SK-N-SH treated with all-trans-retinoic acid at 6 μM for 48 hours (cell line): ENCODE measurements at regions not wholly inside any gene's neighbourhood (a gene's known extent, or its start where the extent isn't known, plus 50 kb on each side); places are given as distances from the start of the nearest gene placed in this dataset.

ENCODE experiments used
- ATAC-seq: fragments of 200-7000 bp; cut with Tn5 transposase; 3 replicates; pipeline ENCODE4 v1.9.1; 2020; ENCODE audit warnings: mild to moderate bottlenecking, moderate library complexity
- ARNTL ChIP-seq: fragments of 450-650 bp; formaldehyde crosslinking; IDR thresholded peaks from 2 replicates; pipeline ENCODE4 v1.5.0; 2020; ENCODE audit warnings: low read depth, mild to moderate bottlenecking, moderate library complexity, borderline replicate concordance
- BACH2 ChIP-seq: fragments of 250-450 bp; sonication (Bioruptor Pico); IDR thresholded peaks from 2 replicates; pipeline ENCODE4 v1.9.0; 2021; ENCODE audit warnings: mild to moderate bottlenecking, borderline replicate concordance
- CSDC2 ChIP-seq: fragments of 250-450 bp; sonication (Bioruptor Pico); IDR thresholded peaks from 2 replicates; pipeline ENCODE4 v1.5.0; 2020; ENCODE audit warnings: mild to moderate bottlenecking, moderate library complexity
- ESRRG ChIP-seq: fragments of 250-450 bp; sonication (Bioruptor Pico); IDR thresholded peaks from 2 replicates; pipeline ENCODE4 v1.6.1; 2021; ENCODE audit warnings: mild to moderate bottlenecking
- GLIS3 ChIP-seq: fragments of 250-450 bp; sonication (Bioruptor Pico); IDR thresholded peaks from 2 replicates; pipeline ENCODE4 v1.5.0; 2020; ENCODE audit warnings: mild to moderate bottlenecking, moderate library complexity
- ISL1 ChIP-seq: fragments of 250-450 bp; sonication (Bioruptor Pico); IDR thresholded peaks from 2 replicates; pipeline ENCODE4 v2.1.2; 2022; ENCODE audit warnings: mild to moderate bottlenecking, moderate library complexity
- OSR1 ChIP-seq: fragments of 250-450 bp; sonication (Bioruptor Pico); IDR thresholded peaks from 2 replicates; pipeline ENCODE4 v1.8.0; 2022; ENCODE audit warnings: moderate library complexity, mild to moderate bottlenecking, inconsistent platforms
- POU6F1 ChIP-seq: fragments of 250-450 bp; sonication (Bioruptor Pico); IDR thresholded peaks from 2 replicates; pipeline ENCODE4 v1.8.0; 2021; ENCODE audit warnings: low read depth, mild to moderate bottlenecking, moderate library complexity, borderline replicate concordance
- PPARA ChIP-seq: fragments of 250-450 bp; sonication (Bioruptor Pico); IDR thresholded peaks from 2 replicates; pipeline ENCODE4 v1.5.0; 2020; ENCODE audit warnings: mild to moderate bottlenecking, borderline replicate concordance
- RARB ChIP-seq: fragments of 250-450 bp; sonication (Bioruptor Pico); IDR thresholded peaks from 2 replicates; pipeline ENCODE4 v1.8.0; 2021; ENCODE audit warnings: mild to moderate bottlenecking, moderate library complexity
- SNAI2 ChIP-seq: fragments of 250-450 bp; sonication (Bioruptor Pico); IDR thresholded peaks from 2 replicates; pipeline ENCODE4 v1.5.0; 2020; ENCODE audit warnings: mild to moderate bottlenecking, moderate library complexity
- TOX ChIP-seq: fragments of 250-450 bp; sonication (Bioruptor Pico); IDR thresholded peaks from 2 replicates; pipeline ENCODE4 v1.8.0; 2021; ENCODE audit warnings: mild to moderate bottlenecking, moderate library complexity, borderline replicate concordance
- ZC3H10 ChIP-seq: fragments of 250-450 bp; sonication (Bioruptor Pico); IDR thresholded peaks from 2 replicates; pipeline ENCODE4 v1.5.1; 2021; ENCODE audit warnings: mild to moderate bottlenecking, moderate library complexity
- ZFP30 ChIP-seq: fragments of 450-650 bp; formaldehyde crosslinking; IDR thresholded peaks from 2 replicates; pipeline ENCODE4 v1.5.0; 2022; ENCODE audit warnings: mild to moderate bottlenecking, moderate library complexity
- ZNF565 ChIP-seq: fragments of 450-650 bp; formaldehyde crosslinking; conservative IDR thresholded peaks from 2 replicates; pipeline ENCODE4 v1.5.0; 2020; ENCODE audit warnings: low read depth, mild to moderate bottlenecking, moderate library complexity
- ZNF70 ChIP-seq: fragments of 450-650 bp; formaldehyde crosslinking; IDR thresholded peaks from 2 replicates; pipeline ENCODE4 v1.5.0; 2020; ENCODE audit warnings: mild to moderate bottlenecking, moderate library complexity
- ZNF8 ChIP-seq: fragments of 450-650 bp; formaldehyde crosslinking; IDR thresholded peaks from 2 replicates; pipeline ENCODE4 v1.5.0; 2020; ENCODE audit warnings: mild to moderate bottlenecking, moderate library complexity
- TF ChIP-seq, protein P1 (sequence below): fragments of 250-450 bp; sonication (Bioruptor Pico); IDR thresholded peaks from 2 replicates; pipeline ENCODE4 v1.5.0; 2020; ENCODE audit warnings: mild to moderate bottlenecking, moderate library complexity
- TF ChIP-seq, protein P2 (sequence below): fragments of 250-450 bp; sonication (Bioruptor Pico); IDR thresholded peaks from 2 replicates; pipeline ENCODE4 v1.5.1; 2021; ENCODE audit warnings: mild to moderate bottlenecking, moderate library complexity
- TF ChIP-seq, protein P3 (sequence below): fragments of 250-450 bp; sonication (Bioruptor Pico); IDR thresholded peaks from 2 replicates; pipeline ENCODE4 v1.8.0; 2020; ENCODE audit warnings: mild to moderate bottlenecking, moderate library complexity, borderline replicate concordance

- TF ChIP-seq, protein P1, sequence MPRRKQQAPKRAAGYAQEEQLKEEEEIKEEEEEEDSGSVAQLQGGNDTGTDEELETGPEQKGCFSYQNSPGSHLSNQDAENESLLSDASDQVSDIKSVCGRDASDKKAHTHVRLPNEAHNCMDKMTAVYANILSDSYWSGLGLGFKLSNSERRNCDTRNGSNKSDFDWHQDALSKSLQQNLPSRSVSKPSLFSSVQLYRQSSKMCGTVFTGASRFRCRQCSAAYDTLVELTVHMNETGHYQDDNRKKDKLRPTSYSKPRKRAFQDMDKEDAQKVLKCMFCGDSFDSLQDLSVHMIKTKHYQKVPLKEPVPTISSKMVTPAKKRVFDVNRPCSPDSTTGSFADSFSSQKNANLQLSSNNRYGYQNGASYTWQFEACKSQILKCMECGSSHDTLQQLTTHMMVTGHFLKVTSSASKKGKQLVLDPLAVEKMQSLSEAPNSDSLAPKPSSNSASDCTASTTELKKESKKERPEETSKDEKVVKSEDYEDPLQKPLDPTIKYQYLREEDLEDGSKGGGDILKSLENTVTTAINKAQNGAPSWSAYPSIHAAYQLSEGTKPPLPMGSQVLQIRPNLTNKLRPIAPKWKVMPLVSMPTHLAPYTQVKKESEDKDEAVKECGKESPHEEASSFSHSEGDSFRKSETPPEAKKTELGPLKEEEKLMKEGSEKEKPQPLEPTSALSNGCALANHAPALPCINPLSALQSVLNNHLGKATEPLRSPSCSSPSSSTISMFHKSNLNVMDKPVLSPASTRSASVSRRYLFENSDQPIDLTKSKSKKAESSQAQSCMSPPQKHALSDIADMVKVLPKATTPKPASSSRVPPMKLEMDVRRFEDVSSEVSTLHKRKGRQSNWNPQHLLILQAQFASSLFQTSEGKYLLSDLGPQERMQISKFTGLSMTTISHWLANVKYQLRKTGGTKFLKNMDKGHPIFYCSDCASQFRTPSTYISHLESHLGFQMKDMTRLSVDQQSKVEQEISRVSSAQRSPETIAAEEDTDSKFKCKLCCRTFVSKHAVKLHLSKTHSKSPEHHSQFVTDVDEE (CRISPR knock-in tag), result no peak
- TF ChIP-seq POU6F1 (CRISPR knock-in tag) (no peak), ZC3H10 (CRISPR knock-in tag) (no peak), CSDC2 (no peak), PPARA (no peak)
Measured at GRCh38 chr13:39864221-39864620, 208.8 kb downstream of the COG6 start (continued).

DNA sequence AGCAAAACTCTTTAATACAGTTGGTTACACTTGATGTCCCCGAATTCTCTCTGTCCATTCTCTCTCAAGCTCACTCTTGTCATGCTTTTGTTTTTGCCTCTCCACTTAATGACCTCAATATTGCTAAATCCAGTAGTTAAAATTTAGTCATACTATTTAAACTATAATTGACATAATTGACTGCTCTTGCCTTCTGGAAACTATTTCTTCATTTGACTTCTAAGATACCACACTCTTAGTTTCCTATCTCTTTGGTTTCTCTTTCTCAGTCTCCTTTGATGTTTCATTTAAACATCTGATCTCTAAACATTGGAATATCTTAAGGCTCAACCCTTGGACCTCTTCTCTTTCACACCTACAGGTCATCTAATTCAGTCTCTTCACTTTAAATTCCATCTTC, 211.3 kb downstream of the COG6 start:
- no peak for TF ChIP-seq ARNTL
- no peak for TF ChIP-seq SNAI2 (CRISPR knock-in tag)
- no peak for TF ChIP-seq BACH2 (CRISPR knock-in tag)
- no peak for TF ChIP-seq ZC3H10 (CRISPR knock-in tag)
- TF ChIP-seq, protein P2, sequence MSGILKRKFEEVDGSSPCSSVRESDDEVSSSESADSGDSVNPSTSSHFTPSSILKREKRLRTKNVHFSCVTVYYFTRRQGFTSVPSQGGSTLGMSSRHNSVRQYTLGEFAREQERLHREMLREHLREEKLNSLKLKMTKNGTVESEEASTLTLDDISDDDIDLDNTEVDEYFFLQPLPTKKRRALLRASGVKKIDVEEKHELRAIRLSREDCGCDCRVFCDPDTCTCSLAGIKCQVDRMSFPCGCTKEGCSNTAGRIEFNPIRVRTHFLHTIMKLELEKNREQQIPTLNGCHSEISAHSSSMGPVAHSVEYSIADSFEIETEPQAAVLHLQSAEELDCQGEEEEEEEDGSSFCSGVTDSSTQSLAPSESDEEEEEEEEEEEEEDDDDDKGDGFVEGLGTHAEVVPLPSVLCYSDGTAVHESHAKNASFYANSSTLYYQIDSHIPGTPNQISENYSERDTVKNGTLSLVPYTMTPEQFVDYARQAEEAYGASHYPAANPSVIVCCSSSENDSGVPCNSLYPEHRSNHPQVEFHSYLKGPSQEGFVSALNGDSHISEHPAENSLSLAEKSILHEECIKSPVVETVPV (CRISPR knock-in tag), result no peak
- no peak for TF ChIP-seq ZFP30
- no peak for TF ChIP-seq POU6F1 (CRISPR knock-in tag)
- no peak for TF ChIP-seq TOX (CRISPR knock-in tag)
- TF ChIP-seq, protein P3, sequence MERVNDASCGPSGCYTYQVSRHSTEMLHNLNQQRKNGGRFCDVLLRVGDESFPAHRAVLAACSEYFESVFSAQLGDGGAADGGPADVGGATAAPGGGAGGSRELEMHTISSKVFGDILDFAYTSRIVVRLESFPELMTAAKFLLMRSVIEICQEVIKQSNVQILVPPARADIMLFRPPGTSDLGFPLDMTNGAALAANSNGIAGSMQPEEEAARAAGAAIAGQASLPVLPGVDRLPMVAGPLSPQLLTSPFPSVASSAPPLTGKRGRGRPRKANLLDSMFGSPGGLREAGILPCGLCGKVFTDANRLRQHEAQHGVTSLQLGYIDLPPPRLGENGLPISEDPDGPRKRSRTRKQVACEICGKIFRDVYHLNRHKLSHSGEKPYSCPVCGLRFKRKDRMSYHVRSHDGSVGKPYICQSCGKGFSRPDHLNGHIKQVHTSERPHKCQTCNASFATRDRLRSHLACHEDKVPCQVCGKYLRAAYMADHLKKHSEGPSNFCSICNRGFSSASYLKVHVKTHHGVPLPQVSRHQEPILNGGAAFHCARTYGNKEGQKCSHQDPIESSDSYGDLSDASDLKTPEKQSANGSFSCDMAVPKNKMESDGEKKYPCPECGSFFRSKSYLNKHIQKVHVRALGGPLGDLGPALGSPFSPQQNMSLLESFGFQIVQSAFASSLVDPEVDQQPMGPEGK, result no peak
- TF ChIP-seq GLIS3 (CRISPR knock-in tag), result no peak
- no peak for ATAC-seq

DNA sequence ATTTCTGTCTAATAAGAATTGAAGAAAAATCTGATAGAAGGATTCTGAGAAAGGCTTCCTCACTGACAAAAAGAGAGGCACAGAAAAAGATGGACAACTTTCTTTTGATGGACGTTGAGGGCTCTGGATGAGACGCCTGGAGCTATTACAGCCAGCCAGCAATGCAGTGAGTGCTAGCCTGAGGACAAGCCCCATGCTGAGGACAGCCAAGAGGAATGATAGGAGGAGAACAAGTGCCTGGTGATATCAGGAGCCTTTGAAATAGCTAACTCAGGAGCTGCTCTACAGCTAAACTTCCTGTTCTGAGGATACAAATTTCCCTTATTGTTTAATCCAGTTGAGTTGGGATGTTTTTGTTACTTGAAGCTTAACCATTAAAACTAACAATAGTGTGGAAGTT, 212.3 kb downstream of the COG6 start:
- TF ChIP-seq PPARA, result no peak
- TF ChIP-seq ZNF8 (CRISPR knock-in tag), result no peak
- TF ChIP-seq RARB (CRISPR knock-in tag), result no peak
- TF ChIP-seq ZFP30, result no peak
- TF ChIP-seq, protein P2 (CRISPR knock-in tag), result no peak
- TF ChIP-seq ZC3H10 (CRISPR knock-in tag), result no peak
- TF ChIP-seq CSDC2, result no peak
- TF ChIP-seq, protein P3, result no peak
- TF ChIP-seq ZNF70 (CRISPR knock-in tag), result no peak
- no peak for TF ChIP-seq OSR1
- no peak for TF ChIP-seq GLIS3 (CRISPR knock-in tag)
- no peak for TF ChIP-seq ZNF565 (CRISPR knock-in tag)
- no peak for TF ChIP-seq ISL1 (CRISPR knock-in tag)
- TF ChIP-seq SNAI2 (CRISPR knock-in tag), result no peak
- no peak for TF ChIP-seq ESRRG
- no peak for ATAC-seq
